Upper lobe of left lung (tissue), 6 donors: ENCODE measurements at regions not wholly inside any gene's neighbourhood (a gene's known extent, or its start where the extent isn't known, plus 50 kb on each side); places are given as distances from the start of the nearest gene placed in this dataset.
"Not testable (repeated sequence)": the region's sequence is repeated elsewhere in the genome, so short reads cannot be mapped to it uniquely, and the experiment has no call there.

Source experiments
- ATAC-seq, 2 donors: fragments of 200-7000 bp; cut with Tn5 transposase; one replicate each; pipeline ENCODE4 v1.9.1; 2022; ENCODE audit warnings: mild to moderate bottlenecking in 2 of 2, moderate library complexity in 2 of 2; ENCODE audit not compliant: low FRiP score in 2 of 2
- DNase-seq, 2 donors: peaks; one replicate each; pipeline ENCODE4 v3.0.0-alpha.2; 2019 to 2020
- H3K27ac ChIP-seq, 4 donors: fragments of 200-600 bp; sonication (generic); one replicate each; pipeline ENCODE4 v1.5.1; 2016 to 2019
- H3K27me3 ChIP-seq, 4 donors: fragments of 200-600 bp; sonication (generic); one replicate each; pipeline ENCODE4 v1.5.1; 2017 to 2019
- H3K36me3 ChIP-seq, 4 donors: fragments of 200-600 bp; sonication (generic); one replicate each; pipeline ENCODE4 v1.5.1; 2016 to 2019
- H3K4me1 ChIP-seq, 4 donors: fragments of 200-600 bp; sonication (generic); one replicate each; pipeline ENCODE4 v1.5.1; 2018 to 2019
- H3K4me3 ChIP-seq, 4 donors: fragments of 200-600 bp; sonication (generic); one replicate each; pipeline ENCODE4 v1.5.1; 2017 to 2019; ENCODE audit warnings: mild to moderate bottlenecking in 2 of 4, moderate library complexity in 1 of 4
- H3K9me3 ChIP-seq, 4 donors: fragments of 200-600 bp; sonication (generic); one replicate each; pipeline ENCODE4 v1.5.1; 2018 to 2019
- EP300 ChIP-seq, 4 donors: sonication (generic); formaldehyde crosslinking; IDR thresholded peaks; one replicate each; pipeline ENCODE4 v1.5.1; 2017; ENCODE audit warnings: antibody characterized with exemption in 4 of 4, control low read depth in 2 of 4
- POLR2A ChIP-seq, 4 donors: fragments of 450-650 bp; IDR thresholded peaks; one replicate each; pipeline ENCODE4 v1.5.1; 2016 to 2017; ENCODE audit warnings: antibody characterized with exemption in 4 of 4, mild to moderate bottlenecking in 2 of 4
- POLR2AphosphoS5 ChIP-seq, 2 donors: sonication (generic); formaldehyde crosslinking; IDR thresholded peaks; one replicate each; pipeline ENCODE4 v1.5.1; 2017; ENCODE audit warnings: antibody characterized with exemption in 2 of 2
- WGBS, 2 donors: methylation state at CpG; one replicate each; pipeline ENCODE4 v1.1.5; 2017 to 2018; 5-methylcytosine and 5-hydroxymethylcytosine counted together
- TF ChIP-seq, protein P1 (sequence below), 6 experiments: fragments of 450-650 bp in 4 of 6; fragments of 200-600 bp in 2 of 6; sonication (generic) in 2 of 6; IDR thresholded peaks; one replicate each; pipeline ENCODE4 v1.5.1; 2016 to 2019; ENCODE audit warnings: antibody characterized with exemption in 6 of 6
- donor health status: DM: no; HTN: no; CAD: no; lungs with moderate emphysema.
- donor health status: DM: no; HTN: yes; CAD: no; lungs with severe emphysema.

GRCh38 chr9:90697808-90698207 is 55.2 kb upstream of the DIRAS2 start:
- no peak for TF ChIP-seq POLR2AphosphoS5 (IDR thresholded peaks at IDR 0.05)
- TF ChIP-seq POLR2A (IDR thresholded peaks at IDR 0.05): no peak
- TF ChIP-seq, protein P1, sequence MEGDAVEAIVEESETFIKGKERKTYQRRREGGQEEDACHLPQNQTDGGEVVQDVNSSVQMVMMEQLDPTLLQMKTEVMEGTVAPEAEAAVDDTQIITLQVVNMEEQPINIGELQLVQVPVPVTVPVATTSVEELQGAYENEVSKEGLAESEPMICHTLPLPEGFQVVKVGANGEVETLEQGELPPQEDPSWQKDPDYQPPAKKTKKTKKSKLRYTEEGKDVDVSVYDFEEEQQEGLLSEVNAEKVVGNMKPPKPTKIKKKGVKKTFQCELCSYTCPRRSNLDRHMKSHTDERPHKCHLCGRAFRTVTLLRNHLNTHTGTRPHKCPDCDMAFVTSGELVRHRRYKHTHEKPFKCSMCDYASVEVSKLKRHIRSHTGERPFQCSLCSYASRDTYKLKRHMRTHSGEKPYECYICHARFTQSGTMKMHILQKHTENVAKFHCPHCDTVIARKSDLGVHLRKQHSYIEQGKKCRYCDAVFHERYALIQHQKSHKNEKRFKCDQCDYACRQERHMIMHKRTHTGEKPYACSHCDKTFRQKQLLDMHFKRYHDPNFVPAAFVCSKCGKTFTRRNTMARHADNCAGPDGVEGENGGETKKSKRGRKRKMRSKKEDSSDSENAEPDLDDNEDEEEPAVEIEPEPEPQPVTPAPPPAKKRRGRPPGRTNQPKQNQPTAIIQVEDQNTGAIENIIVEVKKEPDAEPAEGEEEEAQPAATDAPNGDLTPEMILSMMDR (IDR thresholded peaks at IDR 0.05): no peak
- TF ChIP-seq EP300 (IDR thresholded peaks at IDR 0.05): no peak
- DNase-seq (peak in 1 of 2 donors; percentile 22), ATAC-seq (peak; percentile 39 to 52)
- Histone ChIP-seq H3K36me3 (no peaks in the 10 kb centered on the region), H3K4me3 (no peak overlapping the region), H3K4me1 (no peaks in the 10 kb centered on the region), H3K27ac (no peak overlapping the region), H3K9me3 (no peaks in the 10 kb centered on the region), H3K27me3 (no peaks in the 10 kb centered on the region)
- WGBS, 2 donors: 61 to 70% methylated on average over 5 of the region's 5 CpGs

GRCh38 chr9:90694187-90694586 is 51.6 kb upstream of the DIRAS2 start:
- not testable (repeated sequence) for H3K4me3 ChIP-seq, H3K36me3 ChIP-seq, H3K4me1 ChIP-seq, ATAC-seq, H3K27me3 ChIP-seq, H3K9me3 ChIP-seq, DNase-seq, H3K27ac ChIP-seq
- 84 to 98% methylated on average over 1 of the region's 1 CpG for WGBS, 2 donors
